ENCODE measurements at regions not wholly inside any gene's neighbourhood (a gene's known extent, or its start where the extent isn't known, plus 50 kb on each side); places are given as distances from the start of the nearest gene placed in this dataset.
"Not testable (repeated sequence)": the region's sequence is repeated elsewhere in the genome, so short reads cannot be mapped to it uniquely, and the experiment has no call there.

- FAIRE-seq (no peak), DNase-seq (ENCODE audit: insufficient read length, low spot score) (no peak)
Measured at GRCh38 chr15:55126111-55126510, 70.6 kb downstream of the RSL24D1 start.

- FAIRE-seq = no peak
- DNase-seq (ENCODE audit: insufficient read length, low spot score) = no peak
Measured at GRCh38 chr15:55124616-55125015, 72.1 kb downstream of the RSL24D1 start.

GRCh38 chr15:55118344-55118870, 78.3 kb downstream of the RSL24D1 start:
- DNase-seq (ENCODE audit: insufficient read length, low spot score) = no peak
- no peak for FAIRE-seq

GRCh38 chr15:55116636-55117035, 80.1 kb downstream of the RSL24D1 start:
- DNase-seq (ENCODE audit: insufficient read length, low spot score) = no peak
- no peak for FAIRE-seq

- DNase-seq (ENCODE audit: insufficient read length, low spot score) (no peak), FAIRE-seq (no peak)
Measured at GRCh38 chr15:55113736-55114135, 83.0 kb downstream of the RSL24D1 start.

GRCh38 chr15:55112706-55113105, 84.0 kb downstream of the RSL24D1 start:
- FAIRE-seq (no peak), DNase-seq (ENCODE audit: insufficient read length, low spot score) (no peak)

GRCh38 chr15:55110446-55110845, 86.3 kb downstream of the RSL24D1 start:
- FAIRE-seq = no peak
- no peak for DNase-seq (ENCODE audit: insufficient read length, low spot score)

- FAIRE-seq (no peak), DNase-seq (ENCODE audit: insufficient read length, low spot score) (peak; percentile 30)
Measured at GRCh38 chr15:55108858-55109518, 87.8 kb downstream of the RSL24D1 start.

GRCh38 chr15:55108448-55108847, 88.3 kb downstream of the RSL24D1 start:
- FAIRE-seq (no peak), DNase-seq (ENCODE audit: insufficient read length, low spot score) (no peak)

GRCh38 chr15:55106155-55106554, 90.6 kb downstream of the RSL24D1 start:
- FAIRE-seq = no peak
- DNase-seq (ENCODE audit: insufficient read length, low spot score) = no peak

- no peak for DNase-seq (ENCODE audit: insufficient read length, low spot score)
- FAIRE-seq = no peak
Measured at GRCh38 chr15:55094136-55094535, 102.6 kb downstream of the RSL24D1 start.

GRCh38 chr15:55088207-55088606, 108.5 kb downstream of the RSL24D1 start:
- no peak for DNase-seq (ENCODE audit: insufficient read length, low spot score)
- no peak for FAIRE-seq

GRCh38 chr15:55084673-55085072, 112.1 kb downstream of the RSL24D1 start:
- FAIRE-seq = no peak
- no peak for DNase-seq (ENCODE audit: insufficient read length, low spot score)

- DNase-seq (ENCODE audit: insufficient read length, low spot score) (no peak), FAIRE-seq (no peak)
Measured at GRCh38 chr15:55084216-55084615, 112.5 kb downstream of the RSL24D1 start.

- not testable (repeated sequence) for DNase-seq (ENCODE audit: insufficient read length, low spot score); FAIRE-seq
Measured at GRCh38 chr15:55077052-55077451, 119.7 kb downstream of the RSL24D1 start.

- FAIRE-seq = no peak
- no peak for DNase-seq (ENCODE audit: insufficient read length, low spot score)
Measured at GRCh38 chr15:55074431-55074830, 122.3 kb downstream of the RSL24D1 start.

GRCh38 chr15:55063970-55064369, 132.8 kb downstream of the RSL24D1 start:
- not testable (repeated sequence) for DNase-seq (ENCODE audit: insufficient read length, low spot score); FAIRE-seq

- DNase-seq (ENCODE audit: insufficient read length, low spot score) (no peak), FAIRE-seq (no peak)
Measured at GRCh38 chr15:55060836-55061235, 135.9 kb downstream of the RSL24D1 start.

- FAIRE-seq = no peak
- no peak for DNase-seq (ENCODE audit: insufficient read length, low spot score)
Measured at GRCh38 chr15:55056500-55056899, 140.2 kb downstream of the RSL24D1 start.

GRCh38 chr15:55044162-55044561, 152.6 kb downstream of the RSL24D1 start:
- DNase-seq (ENCODE audit: insufficient read length, low spot score) (no peak), FAIRE-seq (no peak)

GRCh38 chr15:55037071-55037470, 159.7 kb downstream of the RSL24D1 start:
- no peak for DNase-seq (ENCODE audit: insufficient read length, low spot score)
- FAIRE-seq = no peak

- DNase-seq (ENCODE audit: insufficient read length, low spot score) = no peak
- no peak for FAIRE-seq
Measured at GRCh38 chr15:55035749-55036148, 161.0 kb downstream of the RSL24D1 start.

GRCh38 chr15:55033574-55033973, 163.2 kb downstream of the RSL24D1 start:
- no peak for DNase-seq (ENCODE audit: insufficient read length, low spot score)
- no peak for FAIRE-seq
